ENCODE measurements at regions not wholly inside any gene's neighbourhood (a gene's known extent, or its start where the extent isn't known, plus 50 kb on each side); places are given as distances from the start of the nearest gene placed in this dataset.
A peak's percentile ranks its signal among the peaks of the same experiment; 100 is the strongest.
"Not testable (repeated sequence)": the region's sequence is repeated elsewhere in the genome, so short reads cannot be mapped to it uniquely, and the experiment has no call there.

GRCh38 chr4:78692822-78693170, 83.4 kb upstream of the BMP2K start:
- no peak for DNase-seq

GRCh38 chr4:78693777-78694456, 82.2 kb upstream of the BMP2K start:
- no peak for DNase-seq

- no peak for DNase-seq
These were observed 81.7 kb upstream of the BMP2K start for GRCh38 chr4:78694457-78694787.

- no peak for DNase-seq
These were observed 80.2 kb upstream of the BMP2K start for GRCh38 chr4:78695910-78696309.

- no peak for DNase-seq
These were observed 73.1 kb upstream of the BMP2K start for GRCh38 chr4:78703079-78703478.

- no peak for DNase-seq
These were observed 71.8 kb upstream of the BMP2K start for GRCh38 chr4:78704317-78704716.

- no peak for DNase-seq
These were observed 71.0 kb upstream of the BMP2K start for GRCh38 chr4:78704981-78705683.

GRCh38 chr4:78706302-78706701, 69.8 kb upstream of the BMP2K start:
- DNase-seq: no peak

- DNase-seq: no peak
These were observed 68.9 kb upstream of the BMP2K start for GRCh38 chr4:78707268-78707667.

- no peak for DNase-seq
These were observed 68.4 kb upstream of the BMP2K start for GRCh38 chr4:78707793-78708192.

GRCh38 chr4:78710536-78710935, 65.6 kb upstream of the BMP2K start:
- no peak for DNase-seq

GRCh38 chr4:78711676-78712075, 64.5 kb upstream of the BMP2K start:
- no peak for DNase-seq

- not testable (repeated sequence) for DNase-seq
These were observed 61.6 kb upstream of the BMP2K start for GRCh38 chr4:78714598-78714997.

- not testable (repeated sequence) for DNase-seq
These were observed 60.8 kb upstream of the BMP2K start for GRCh38 chr4:78715372-78715771.

GRCh38 chr4:78717712-78718111, 58.4 kb upstream of the BMP2K start:
- DNase-seq: not testable (repeated sequence)

GRCh38 chr4:78720204-78720603, 55.9 kb upstream of the BMP2K start:
- DNase-seq: no peak

GRCh38 chr4:78720994-78721677, 55.0 kb upstream of the BMP2K start:
- peak; percentile 62 for DNase-seq

GRCh38 chr4:78721747-78722146, 54.4 kb upstream of the BMP2K start:
- DNase-seq: no peak

GRCh38 chr4:78722320-78722719, 53.8 kb upstream of the BMP2K start:
- DNase-seq: no peak

- no peak for DNase-seq
These were observed 53.3 kb upstream of the BMP2K start for GRCh38 chr4:78722878-78723277.

Data from activated effector memory CD4-positive, alpha-beta T cell treated with anti-CD3 and anti-CD28 coated beads, Interleukin-2, amount 50 U/mL, for 16 hours (primary cell).